ENCODE measurements at regions not wholly inside any gene's neighbourhood (a gene's known extent, or its start where the extent isn't known, plus 50 kb on each side); places are given as distances from the start of the nearest gene placed in this dataset.

GRCh38 chr4:25493466-25493865 is 116.4 kb downstream of the ANAPC4 start:
- H3K23ac ChIP-seq (ENCODE audit: low read length in 2 of 2): no peak overlapping the region
- H3K4me1 ChIP-seq (ENCODE audit: control insufficient read depth, insufficient read depth, low read depth, low read length): no peaks in the 10 kb centered on the region

GRCh38 chr4:25494166-25494565 is 117.1 kb downstream of the ANAPC4 start:
- no peak overlapping the region for H4K8ac ChIP-seq (ENCODE audit: low read length)
- H3K9me3 ChIP-seq (ENCODE audit: control insufficient read depth, low read length): no peaks in the 10 kb centered on the region
- no peak overlapping the region for H2BK15ac ChIP-seq (ENCODE audit: low read depth, poor library complexity, severe bottlenecking)
- no peak overlapping the region for H2AFZ ChIP-seq (ENCODE audit: low read depth, low read length)
- H3K23ac ChIP-seq (ENCODE audit: low read length in 2 of 2): no peak overlapping the region
- 79% methylated on average over 1 of the region's 2 CpGs for WGBS
- peaks cover 0 to 23% of the 10 kb centered on the region in 2 experiments for H3K27me3 ChIP-seq (ENCODE audit: control insufficient read depth in 1 of 2, insufficient read depth in 1 of 2, low read length in 2 of 2)
- no peak overlapping the region for H2BK5ac ChIP-seq (ENCODE audit: low read depth, low read length, poor library complexity, severe bottlenecking)
- H3K18ac ChIP-seq (ENCODE audit: low read depth in 1 of 2, low read length in 2 of 2): no peak overlapping the region
- no peak overlapping the region for H3K4me3 ChIP-seq (ENCODE audit: insufficient read depth in 1 of 2, low read depth in 1 of 2, low read length in 2 of 2)
- no peak overlapping the region for H4K91ac ChIP-seq (ENCODE audit: low read length)
- H3K4me1 ChIP-seq (ENCODE audit: control insufficient read depth, insufficient read depth, low read depth, low read length): no peaks in the 10 kb centered on the region
- no peak for DNase-seq
- no peak overlapping the region for H3K4ac ChIP-seq (ENCODE audit: low read depth in 1 of 2, low read length in 2 of 2)
- H3K9ac ChIP-seq (ENCODE audit: low read length): no peak overlapping the region
- H3K79me1 ChIP-seq (replicated peaks; ENCODE audit: low read length, poor library complexity, severe bottlenecking): no peaks in the 10 kb centered on the region
- H2AK5ac ChIP-seq (ENCODE audit: low read length, severe bottlenecking): no peak overlapping the region
- no peak overlapping the region for H3K14ac ChIP-seq (ENCODE audit: low read length in 2 of 2)
- H3K36me3 ChIP-seq (ENCODE audit: control insufficient read depth in 1 of 2, insufficient read depth in 2 of 2, low read depth in 1 of 2, low read length in 2 of 2): no peaks in the 10 kb centered on the region
- H3K4me2 ChIP-seq (ENCODE audit: low read length, poor library complexity, severe bottlenecking): no peak overlapping the region
- H2BK12ac ChIP-seq (ENCODE audit: low read length in 2 of 2): no peak overlapping the region
- H2BK120ac ChIP-seq (ENCODE audit: low read depth, low read length): no peak overlapping the region
- no peak overlapping the region for H3K27ac ChIP-seq (ENCODE audit: low read length, poor library complexity, severe bottlenecking)

More at GRCh38 chr4:25493466-25493865, 116.4 kb downstream of the ANAPC4 start:
- H2BK5ac ChIP-seq (ENCODE audit: low read depth, low read length, poor library complexity, severe bottlenecking): no peak overlapping the region
- no peak overlapping the region for H3K4me3 ChIP-seq (ENCODE audit: insufficient read depth in 1 of 2, low read depth in 1 of 2, low read length in 2 of 2)
- H2AFZ ChIP-seq (ENCODE audit: low read depth, low read length): no peak overlapping the region
- no peak overlapping the region for H3K27ac ChIP-seq (ENCODE audit: low read length, poor library complexity, severe bottlenecking)
- no CpG with 5 or more reads among the region's 1 CpG for WGBS
- H3K4ac ChIP-seq (ENCODE audit: low read depth in 1 of 2, low read length in 2 of 2): no peak overlapping the region
- peaks cover 0 to 20% of the 10 kb centered on the region in 2 experiments for H3K27me3 ChIP-seq (ENCODE audit: control insufficient read depth in 1 of 2, insufficient read depth in 1 of 2, low read length in 2 of 2)
- no peak overlapping the region for H4K91ac ChIP-seq (ENCODE audit: low read length)
- H3K9ac ChIP-seq (ENCODE audit: low read length): no peak overlapping the region
- no peak for DNase-seq
- no peak overlapping the region for H3K18ac ChIP-seq (ENCODE audit: low read depth in 1 of 2, low read length in 2 of 2)
- H3K79me1 ChIP-seq (replicated peaks; ENCODE audit: low read length, poor library complexity, severe bottlenecking): no peaks in the 10 kb centered on the region
- H4K8ac ChIP-seq (ENCODE audit: low read length): no peak overlapping the region
- H3K4me2 ChIP-seq (ENCODE audit: low read length, poor library complexity, severe bottlenecking): no peak overlapping the region
- no peaks in the 10 kb centered on the region for H3K36me3 ChIP-seq (ENCODE audit: control insufficient read depth in 1 of 2, insufficient read depth in 2 of 2, low read depth in 1 of 2, low read length in 2 of 2)
- no peak overlapping the region for H2BK120ac ChIP-seq (ENCODE audit: low read depth, low read length)
- H3K14ac ChIP-seq (ENCODE audit: low read length in 2 of 2): no peak overlapping the region
- H3K9me3 ChIP-seq (ENCODE audit: control insufficient read depth, low read length): no peaks in the 10 kb centered on the region
- H2BK12ac ChIP-seq (ENCODE audit: low read length in 2 of 2): no peak overlapping the region
- no peak overlapping the region for H2AK5ac ChIP-seq (ENCODE audit: low read length, severe bottlenecking)
- H2BK15ac ChIP-seq (ENCODE audit: low read depth, poor library complexity, severe bottlenecking): no peak overlapping the region

- H3K36me3 ChIP-seq (ENCODE audit: control insufficient read depth in 1 of 2, insufficient read depth in 2 of 2, low read depth in 1 of 2, low read length in 2 of 2): no peaks in the 10 kb centered on the region
- H3K79me1 ChIP-seq (replicated peaks; ENCODE audit: low read length, poor library complexity, severe bottlenecking): no peaks in the 10 kb centered on the region
- H3K4me1 ChIP-seq (ENCODE audit: control insufficient read depth, insufficient read depth, low read depth, low read length): peaks cover 4% of the 10 kb centered on the region
- H3K23ac ChIP-seq (ENCODE audit: low read length in 2 of 2): no peak overlapping the region
- H2BK5ac ChIP-seq (ENCODE audit: low read depth, low read length, poor library complexity, severe bottlenecking): no peak overlapping the region
- no peak overlapping the region for H2BK12ac ChIP-seq (ENCODE audit: low read length in 2 of 2)
- H4K91ac ChIP-seq (ENCODE audit: low read length): no peak overlapping the region
- 84% methylated on average over 9 of the region's 9 CpGs for WGBS
- H3K4ac ChIP-seq (ENCODE audit: low read depth in 1 of 2, low read length in 2 of 2): no peak overlapping the region
- no peak overlapping the region for H2AFZ ChIP-seq (ENCODE audit: low read depth, low read length)
- no peak overlapping the region for H2AK5ac ChIP-seq (ENCODE audit: low read length, severe bottlenecking)
- H2BK120ac ChIP-seq (ENCODE audit: low read depth, low read length): no peak overlapping the region
- no peak overlapping the region for H3K18ac ChIP-seq (ENCODE audit: low read depth in 1 of 2, low read length in 2 of 2)
- H3K4me3 ChIP-seq (ENCODE audit: insufficient read depth in 1 of 2, low read depth in 1 of 2, low read length in 2 of 2): no peak overlapping the region
- H3K27ac ChIP-seq (ENCODE audit: low read length, poor library complexity, severe bottlenecking): no peak overlapping the region
- H3K4me2 ChIP-seq (ENCODE audit: low read length, poor library complexity, severe bottlenecking): no peak overlapping the region
- no peak overlapping the region for H2BK15ac ChIP-seq (ENCODE audit: low read depth, poor library complexity, severe bottlenecking)
- peak overlapping the region in 1 of 2 experiments; percentile 15 for H3K14ac ChIP-seq (ENCODE audit: low read length in 2 of 2)
- H3K27me3 ChIP-seq (ENCODE audit: control insufficient read depth in 1 of 2, insufficient read depth in 1 of 2, low read length in 2 of 2): peaks cover 7 to 34% of the 10 kb centered on the region in 2 experiments
- H4K8ac ChIP-seq (ENCODE audit: low read length): no peak overlapping the region
- no peaks in the 10 kb centered on the region for H3K9me3 ChIP-seq (ENCODE audit: control insufficient read depth, low read length)
- DNase-seq: no peak
- no peak overlapping the region for H3K9ac ChIP-seq (ENCODE audit: low read length)
Observed at GRCh38 chr4:25500626-25501316, 123.7 kb downstream of the ANAPC4 start.

- H3K9me3 ChIP-seq (ENCODE audit: control insufficient read depth, low read length): no peaks in the 10 kb centered on the region
- no peak overlapping the region for H3K9ac ChIP-seq (ENCODE audit: low read length)
- peaks cover 7 to 28% of the 10 kb centered on the region in 2 experiments for H3K27me3 ChIP-seq (ENCODE audit: control insufficient read depth in 1 of 2, insufficient read depth in 1 of 2, low read length in 2 of 2)
- H4K91ac ChIP-seq (ENCODE audit: low read length): no peak overlapping the region
- no peak overlapping the region for H4K8ac ChIP-seq (ENCODE audit: low read length)
- H3K4me3 ChIP-seq (ENCODE audit: insufficient read depth in 1 of 2, low read depth in 1 of 2, low read length in 2 of 2): no peak overlapping the region
- H3K4me1 ChIP-seq (ENCODE audit: control insufficient read depth, insufficient read depth, low read depth, low read length): peaks cover 4% of the 10 kb centered on the region
- H3K79me1 ChIP-seq (replicated peaks; ENCODE audit: low read length, poor library complexity, severe bottlenecking): no peaks in the 10 kb centered on the region
- no peak overlapping the region for H2BK5ac ChIP-seq (ENCODE audit: low read depth, low read length, poor library complexity, severe bottlenecking)
- H2BK120ac ChIP-seq (ENCODE audit: low read depth, low read length): no peak overlapping the region
- H2BK15ac ChIP-seq (ENCODE audit: low read depth, poor library complexity, severe bottlenecking): no peak overlapping the region
- no peak overlapping the region for H2AK5ac ChIP-seq (ENCODE audit: low read length, severe bottlenecking)
- H2AFZ ChIP-seq (ENCODE audit: low read depth, low read length): no peak overlapping the region
- H3K36me3 ChIP-seq (ENCODE audit: control insufficient read depth in 1 of 2, insufficient read depth in 2 of 2, low read depth in 1 of 2, low read length in 2 of 2): no peaks in the 10 kb centered on the region
- H2BK12ac ChIP-seq (ENCODE audit: low read length in 2 of 2): no peak overlapping the region
- WGBS: 91% methylated on average over 2 of the region's 4 CpGs
- no peak overlapping the region for H3K27ac ChIP-seq (ENCODE audit: low read length, poor library complexity, severe bottlenecking)
- no peak overlapping the region for H3K14ac ChIP-seq (ENCODE audit: low read length in 2 of 2)
- no peak overlapping the region for H3K4ac ChIP-seq (ENCODE audit: low read depth in 1 of 2, low read length in 2 of 2)
- DNase-seq: no peak
- no peak overlapping the region for H3K18ac ChIP-seq (ENCODE audit: low read depth in 1 of 2, low read length in 2 of 2)
- H3K23ac ChIP-seq (ENCODE audit: low read length in 2 of 2): no peak overlapping the region
- no peak overlapping the region for H3K4me2 ChIP-seq (ENCODE audit: low read length, poor library complexity, severe bottlenecking)
Observed at GRCh38 chr4:25502115-25502514, 125.1 kb downstream of the ANAPC4 start.

Data from mesenchymal stem cell (in vitro differentiated cells and primary cell).